Left lung (tissue), 4 donors: ENCODE measurements at regions not wholly inside any gene's neighbourhood (a gene's known extent, or its start where the extent isn't known, plus 50 kb on each side); places are given as distances from the start of the nearest gene placed in this dataset.

ENCODE experiments used
- ATAC-seq: fragments of 200-7000 bp; cut with Tn5 transposase; one replicate; pipeline ENCODE4 v1.9.1; 2020; ENCODE audit warnings: moderate library complexity
- DNase-seq, 4 donors: peaks; one replicate each; pipeline ENCODE4 v3.0.0-alpha.2; 2013 to 2020
- H3K27ac ChIP-seq, 2 donors: fragments of 200-600 bp; sonication (generic) in 1 of 2; one replicate each; pipeline versions ENCODE4 v1.5.0 to v1.8.0; 2020 to 2021
- H3K27me3 ChIP-seq, 2 donors: fragments of 200-600 bp; sonication (generic) in 1 of 2; one replicate each; pipeline versions ENCODE4 v1.5.0 to v1.8.0; 2020 to 2021
- H3K36me3 ChIP-seq, 2 donors: fragments of 200-600 bp; sonication (generic) in 1 of 2; one replicate each; pipeline versions ENCODE4 v1.5.0 to v1.8.0; 2020 to 2021
- H3K4me1 ChIP-seq, 2 donors: fragments of 200-600 bp; one replicate each; pipeline ENCODE4 v1.8.0; 2021
- H3K4me3 ChIP-seq, 2 donors: fragments of 200-600 bp; sonication (generic) in 1 of 2; one replicate each; pipeline versions ENCODE4 v1.5.0 to v1.8.0; 2020 to 2021; ENCODE audit warnings: mild to moderate bottlenecking in 1 of 2
- H3K9me3 ChIP-seq, 2 donors: fragments of 200-600 bp; sonication (generic) in 1 of 2; one replicate each; pipeline versions ENCODE4 v1.5.0 to v1.8.0; 2020 to 2021
- CTCF ChIP-seq, 2 donors: fragments of 200-600 bp; sonication (generic) in 1 of 2; IDR thresholded peaks; one replicate each; pipeline versions ENCODE4 v1.5.0 to v1.8.0; 2021; ENCODE audit warnings: antibody characterized with exemption in 2 of 2
- intact Hi-C, 2 donors: fragments of 100-400 bp; cut with DNase I; formaldehyde crosslinking; loops; one replicate each; pipeline versions ENCODE4 v1.11.2 to v1.14.2; 2022
- donor health status: DM: no; HTN: yes; CAD: no.
- donor health status: DM: no; HTN: no; CAD: no.

GRCh38 chr5:67416133-67416937, 219.7 kb upstream of the CD180 start:
- DNase-seq: no peak
- intact Hi-C loops: no loop called here
- Histone ChIP-seq H3K27ac (no peak overlapping the region), H3K4me3 (no peak overlapping the region), H3K27me3 (no peaks in the 10 kb centered on the region), H3K36me3 (no peaks in the 10 kb centered on the region), H3K4me1 (no peaks in the 10 kb centered on the region), H3K9me3 (no peaks in the 10 kb centered on the region)
- TF ChIP-seq CTCF (IDR thresholded peaks at IDR 0.05): no peak
- ATAC-seq: no peak

GRCh38 chr5:67414712-67415111, 218.1 kb upstream of the CD180 start:
- no peaks in the 10 kb centered on the region for H3K4me1 ChIP-seq
- ATAC-seq: no peak
- H3K4me3 ChIP-seq: no peak overlapping the region
- intact Hi-C loops: no loop called here
- no peak for DNase-seq
- no peak overlapping the region for H3K27ac ChIP-seq
- no peaks in the 10 kb centered on the region for H3K27me3 ChIP-seq
- TF ChIP-seq CTCF (IDR thresholded peaks at IDR 0.05): no peak
- H3K9me3 ChIP-seq: no peaks in the 10 kb centered on the region
- H3K36me3 ChIP-seq: no peaks in the 10 kb centered on the region

- DNase-seq (no peak), ATAC-seq (no peak)
- Histone ChIP-seq H3K4me1 (no peaks in the 10 kb centered on the region), H3K4me3 (no peak overlapping the region), H3K9me3 (no peaks in the 10 kb centered on the region), H3K27ac (no peak overlapping the region), H3K27me3 (no peaks in the 10 kb centered on the region), H3K36me3 (no peaks in the 10 kb centered on the region)
- intact Hi-C loops: no loop called here
- TF ChIP-seq CTCF (IDR thresholded peaks at IDR 0.05): no peak
These were observed 217.1 kb upstream of the CD180 start for GRCh38 chr5:67413721-67414120.

GRCh38 chr5:67409126-67409777, 212.7 kb upstream of the CD180 start:
- no peaks in the 10 kb centered on the region for H3K27me3 ChIP-seq
- H3K4me1 ChIP-seq: peaks cover 5 to 6% of the 10 kb centered on the region in 2 donors
- H3K4me3 ChIP-seq: no peak overlapping the region
- ATAC-seq (no peak), DNase-seq (no peak)
- TF ChIP-seq CTCF (IDR thresholded peaks at IDR 0.05): no peak
- intact Hi-C loops: no loop called here
- no peak overlapping the region for H3K27ac ChIP-seq
- H3K9me3 ChIP-seq: no peaks in the 10 kb centered on the region
- no peaks in the 10 kb centered on the region for H3K36me3 ChIP-seq

DNA sequence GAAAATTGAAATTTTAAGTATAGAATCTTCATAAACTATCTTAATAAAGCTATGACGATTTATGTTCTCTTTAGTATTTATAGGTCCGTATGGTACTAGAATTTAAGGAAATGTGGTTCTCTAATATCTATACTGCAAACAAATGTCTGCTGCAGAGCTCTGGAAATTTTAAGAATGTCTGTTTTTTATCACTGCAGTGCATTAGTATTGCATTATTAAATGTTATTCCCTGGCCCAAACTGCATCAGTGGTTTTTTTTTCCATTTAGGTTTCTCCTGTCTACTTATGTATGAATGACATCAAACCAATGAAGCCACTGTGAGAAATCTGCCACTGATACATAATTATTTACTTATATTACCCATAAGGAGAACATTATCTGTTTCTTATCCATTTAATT, 211.4 kb upstream of the CD180 start:
- DNase-seq (no peak), ATAC-seq (no peak)
- peaks cover 5 to 6% of the 10 kb centered on the region in 2 donors for H3K4me1 ChIP-seq
- TF ChIP-seq CTCF (IDR thresholded peaks at IDR 0.05): no peak
- no peaks in the 10 kb centered on the region for H3K36me3 ChIP-seq
- no peaks in the 10 kb centered on the region for H3K9me3 ChIP-seq
- intact Hi-C loops: no loop called here
- no peak overlapping the region for H3K4me3 ChIP-seq
- H3K27me3 ChIP-seq: no peaks in the 10 kb centered on the region
- no peak overlapping the region for H3K27ac ChIP-seq
